GM18951 (cell line): ENCODE measurements at regions not wholly inside any gene's neighbourhood (a gene's known extent, or its start where the extent isn't known, plus 50 kb on each side); places are given as distances from the start of the nearest gene placed in this dataset.

Source experiments
- POLR2A ChIP-seq: IDR thresholded peaks from 4 replicates; pipeline ENCODE4 v1.6.1; 2011; ENCODE audit warnings: mild to moderate bottlenecking; ENCODE audit not compliant: insufficient read length, insufficient read depth; ENCODE audit errors: extremely low read depth
- in situ Hi-C: fragments of 300-500 bp; cut with MboI; formaldehyde crosslinking; loops from one replicate; pipeline ENCODE4 v1.12.0; 2022; ENCODE audit warnings: low sequenced_read_pairs, mixed read lengths, inconsistent platforms; ENCODE audit not compliant: unreplicated experiment

GRCh38 chr21:38712664-38713063 lies 93.1 kb upstream of the ETS2 start:
- in situ Hi-C loops = no loop called here

GRCh38 chr21:38714039-38714817 lies 91.5 kb upstream of the ETS2 start:
- in situ Hi-C loops = no loop called here
- TF ChIP-seq POLR2A = no peak

More at GRCh38 chr21:38712664-38713063, 93.1 kb upstream of the ETS2 start:
- no peak for TF ChIP-seq POLR2A

GRCh38 chr21:38714999-38715398 lies 90.7 kb upstream of the ETS2 start:
- in situ Hi-C loops = no loop called here
- TF ChIP-seq POLR2A = no peak

- TF ChIP-seq POLR2A = no peak
- in situ Hi-C loops = no loop called here
These were observed 89.6 kb upstream of the ETS2 start for GRCh38 chr21:38716088-38716487.

- in situ Hi-C loops = no loop called here
- TF ChIP-seq POLR2A = no peak
These were observed 88.8 kb upstream of the ETS2 start for GRCh38 chr21:38716942-38717341.

GRCh38 chr21:38718481-38718880 lies 87.2 kb upstream of the ETS2 start:
- in situ Hi-C loops = no loop called here
- no peak for TF ChIP-seq POLR2A

- in situ Hi-C loops = no loop called here
These were observed 85.7 kb upstream of the ETS2 start for GRCh38 chr21:38720074-38720473.

GRCh38 chr21:38721055-38721454 lies 84.7 kb upstream of the ETS2 start:
- in situ Hi-C loops = no loop called here
- no peak for TF ChIP-seq POLR2A

More at GRCh38 chr21:38720074-38720473, 85.7 kb upstream of the ETS2 start:
- TF ChIP-seq POLR2A = no peak

- TF ChIP-seq POLR2A = no peak
- in situ Hi-C loops = no loop called here
These were observed 83.8 kb upstream of the ETS2 start for GRCh38 chr21:38721958-38722357.

GRCh38 chr21:38725196-38726157 lies 80.3 kb upstream of the ETS2 start:
- in situ Hi-C loops = loop anchor here (25.0 kb wide), 1 partner anchor 712 kb away; the partner anchor contains the start of gene LCA5L
- TF ChIP-seq POLR2A = no peak

- no peak for TF ChIP-seq POLR2A
- in situ Hi-C loops = loop anchor here (25.0 kb wide), 1 partner anchor 711 kb away; the partner anchor contains the start of gene LCA5L
These were observed 79.2 kb upstream of the ETS2 start for GRCh38 chr21:38726482-38726881.

- no peak for TF ChIP-seq POLR2A
- in situ Hi-C loops = loop anchor here (25.0 kb wide), 1 partner anchor 708 kb away; the partner anchor contains the start of gene LCA5L
These were observed 76.4 kb upstream of the ETS2 start for GRCh38 chr21:38729291-38729690.

- no peak for TF ChIP-seq POLR2A
- in situ Hi-C loops = loop anchor here (25.0 kb wide), 1 partner anchor 707 kb away; the partner anchor contains the start of gene LCA5L
These were observed 75.9 kb upstream of the ETS2 start for GRCh38 chr21:38729754-38730379.

- no peak for TF ChIP-seq POLR2A
- in situ Hi-C loops = loop anchor here (25.0 kb wide), 1 partner anchor 703 kb away; the partner anchor contains the start of gene LCA5L
These were observed 71.7 kb upstream of the ETS2 start for GRCh38 chr21:38733972-38734546.
